Activated CD4-positive, alpha-beta memory T cell treated with anti-CD3 and anti-CD28 coated beads, Interleukin-2, amount 10 ng/mL, durations not matched to agents 7 days and 5 days (primary cell): ENCODE measurements at regions not wholly inside any gene's neighbourhood (a gene's known extent, or its start where the extent isn't known, plus 50 kb on each side); places are given as distances from the start of the nearest gene placed in this dataset.

ENCODE experiments used
- CTCF ChIA-PET: fragments of 350-600 bp; sonication (Branson Sonifier 250); formaldehyde crosslinking; loops from one replicate; lab custom pipeline; 2021; ENCODE audit warnings: antibody characterized with exemption, inconsistent platforms; lab: Charles Lee
- POLR2A ChIA-PET: fragments of 350-600 bp; sonication (Branson Sonifier 250); formaldehyde crosslinking; loops from one replicate; lab custom pipeline; 2021; ENCODE audit warnings: antibody characterized with exemption; lab: Charles Lee
- DNase-seq: peaks from one replicate; pipeline ENCODE4 v3.0.0-alpha.2; 2020
- H3K27ac Mint-ChIP-seq: one replicate; pipeline ENCODE4 v1.8.0; 2021; ENCODE audit warnings: mild to moderate bottlenecking, mixed read lengths
- H3K27me3 Mint-ChIP-seq: one replicate; pipeline ENCODE4 v1.8.0; 2021; ENCODE audit warnings: mixed read lengths
- H3K36me3 Mint-ChIP-seq: one replicate; pipeline ENCODE4 v1.8.0; 2021; ENCODE audit warnings: low read depth, mixed read lengths
- H3K4me1 Mint-ChIP-seq: one replicate; pipeline ENCODE4 v1.8.0; 2021; ENCODE audit warnings: mixed read lengths
- H3K4me3 Mint-ChIP-seq: one replicate; pipeline ENCODE4 v1.8.0; 2021; ENCODE audit warnings: mild to moderate bottlenecking, mixed read lengths
- H3K9me3 Mint-ChIP-seq: one replicate; pipeline ENCODE4 v1.8.0; 2021; ENCODE audit warnings: mixed read lengths

DNA sequence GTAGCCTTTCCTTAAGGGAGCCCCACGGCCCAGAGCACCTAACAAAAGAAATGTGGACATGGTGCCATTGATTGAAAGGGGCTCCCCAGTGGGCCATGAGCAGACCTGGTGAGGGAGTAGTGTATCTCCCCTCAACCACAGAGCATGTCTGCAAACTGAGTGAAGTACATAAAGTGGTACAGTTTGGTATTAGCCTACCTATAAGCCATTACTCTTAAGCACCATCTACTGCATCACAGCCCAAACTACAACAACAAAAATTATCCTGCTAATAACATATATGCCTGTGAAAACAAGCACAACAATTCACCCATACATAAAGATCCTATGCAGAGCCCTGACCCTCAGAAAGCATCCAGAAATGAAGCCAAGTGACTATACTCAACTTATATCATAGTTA lies 407.8 kb downstream of the PTPRC start:
- peaks cover 20% of the 10 kb centered on the region for H3K4me1 Mint-ChIP-seq
- no peak overlapping the region for H3K27ac Mint-ChIP-seq
- CTCF ChIA-PET, result no interaction called here
- POLR2A ChIA-PET, result no interaction called here
- DNase-seq, result no peak
- peaks cover 2% of the 10 kb centered on the region for H3K27me3 Mint-ChIP-seq
- peaks cover 70% of the 10 kb centered on the region for H3K36me3 Mint-ChIP-seq
- H3K9me3 Mint-ChIP-seq, result peaks cover 56% of the 10 kb centered on the region
- H3K4me3 Mint-ChIP-seq, result no peak overlapping the region

DNA sequence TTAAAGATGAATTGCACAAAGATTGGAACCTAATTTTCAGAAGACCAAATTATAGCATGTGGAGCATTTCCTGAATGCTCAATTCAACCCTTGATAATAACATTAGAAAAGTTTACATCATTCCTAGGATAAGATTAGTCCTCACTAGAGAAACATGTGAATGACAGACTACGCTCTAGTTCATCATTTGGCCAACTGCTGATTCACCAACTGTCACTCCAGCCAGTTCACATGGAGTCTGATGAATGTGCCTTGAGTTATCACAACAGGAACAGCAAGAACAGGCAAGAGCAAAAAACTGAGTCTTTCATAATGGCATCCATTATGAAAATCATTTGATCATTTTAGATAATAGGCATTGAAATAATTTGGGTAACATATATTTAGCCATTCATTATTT lies 415.9 kb downstream of the PTPRC start:
- DNase-seq, result no peak
- CTCF ChIA-PET, result no interaction called here
- POLR2A ChIA-PET, result no interaction called here

GRCh38 chr1:199057322-199057721 lies 418.5 kb downstream of the PTPRC start:
- ChIA-PET CTCF (no interaction called here), POLR2A (no interaction called here)
- Mint-ChIP-seq H3K36me3 (peaks cover 6% of the 10 kb centered on the region), H3K4me1 (no peaks in the 10 kb centered on the region), H3K9me3 (peaks cover 4% of the 10 kb centered on the region), H3K27ac (no peak overlapping the region), H3K4me3 (no peak overlapping the region), H3K27me3 (no peaks in the 10 kb centered on the region)
- DNase-seq, result no peak

More for the DNA sequence above, 415.9 kb downstream of the PTPRC start:
- Mint-ChIP-seq H3K27ac (no peak overlapping the region), H3K36me3 (peaks cover 16% of the 10 kb centered on the region), H3K4me3 (no peak overlapping the region), H3K27me3 (no peaks in the 10 kb centered on the region), H3K4me1 (no peaks in the 10 kb centered on the region), H3K9me3 (peaks cover 17% of the 10 kb centered on the region)

DNA sequence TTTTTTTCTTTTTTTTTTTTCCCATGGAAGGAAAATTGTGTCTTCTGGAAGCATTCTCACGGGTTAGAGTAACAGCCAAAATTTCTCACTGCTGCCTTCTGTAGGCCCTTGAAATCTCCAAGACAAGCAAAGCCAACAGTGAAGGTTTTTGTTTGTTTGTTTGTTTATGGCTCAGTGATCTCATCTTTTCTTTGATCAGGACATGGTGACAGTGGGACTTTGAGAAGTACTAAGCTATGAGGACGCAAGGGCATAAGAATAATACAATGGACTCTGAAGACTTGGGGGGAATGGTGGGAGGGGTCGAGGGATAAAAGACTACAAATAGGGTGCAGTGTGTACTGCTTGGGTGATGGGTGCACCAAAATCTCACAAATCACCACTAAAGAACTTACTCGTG lies 419.4 kb downstream of the PTPRC start:
- peaks cover 4% of the 10 kb centered on the region for H3K4me1 Mint-ChIP-seq
- H3K9me3 Mint-ChIP-seq, result peaks cover 4% of the 10 kb centered on the region
- POLR2A ChIA-PET, result no interaction called here
- no peak overlapping the region for H3K27ac Mint-ChIP-seq
- H3K27me3 Mint-ChIP-seq, result peaks cover 2% of the 10 kb centered on the region
- H3K4me3 Mint-ChIP-seq, result no peak overlapping the region
- no peak for DNase-seq
- peaks cover 9% of the 10 kb centered on the region for H3K36me3 Mint-ChIP-seq
- CTCF ChIA-PET, result no interaction called here

DNA sequence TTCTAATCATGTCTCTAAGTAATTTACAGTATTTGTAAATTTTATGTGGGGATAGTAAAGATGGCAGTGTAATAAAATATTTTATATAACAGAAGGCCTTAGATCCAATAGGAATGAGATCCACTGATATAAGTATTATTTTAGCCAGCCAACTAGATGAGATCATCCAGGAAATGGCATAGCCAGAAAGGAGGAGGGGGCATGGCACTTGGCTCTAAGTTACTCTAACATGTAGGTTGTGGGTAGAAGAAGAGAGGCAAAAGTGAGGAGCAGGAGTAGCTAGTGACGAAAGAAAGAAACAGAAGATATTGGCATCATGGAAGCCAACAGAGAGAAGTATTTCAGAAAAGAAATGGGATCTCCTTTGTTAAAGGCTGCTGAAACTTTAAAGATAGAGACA lies 426.1 kb downstream of the PTPRC start:
- H3K4me3 Mint-ChIP-seq, result no peak overlapping the region
- DNase-seq, result no peak
- H3K27ac Mint-ChIP-seq, result no peak overlapping the region
- no peaks in the 10 kb centered on the region for H3K9me3 Mint-ChIP-seq
- ChIA-PET CTCF (interaction anchor here (1.6 kb wide), 1 partner anchor 48 kb away, joined by 5 read pairs; no protein-coding TSS in a partner anchor), POLR2A (no interaction called here)
- peaks cover 9% of the 10 kb centered on the region for H3K36me3 Mint-ChIP-seq
- H3K4me1 Mint-ChIP-seq, result peaks cover 19% of the 10 kb centered on the region
- H3K27me3 Mint-ChIP-seq, result peaks cover 2% of the 10 kb centered on the region

GRCh38 chr1:199067483-199067882 lies 428.6 kb downstream of the PTPRC start:
- Mint-ChIP-seq H3K36me3 (peaks cover 3% of the 10 kb centered on the region), H3K9me3 (no peaks in the 10 kb centered on the region), H3K27me3 (peaks cover 5% of the 10 kb centered on the region), H3K4me1 (peaks cover 19% of the 10 kb centered on the region), H3K4me3 (no peak overlapping the region), H3K27ac (no peak overlapping the region)
- no peak for DNase-seq
- CTCF ChIA-PET, result interaction anchor here (2.0 kb wide), 1 partner anchor 46 kb away, joined by 5 read pairs; no protein-coding TSS in a partner anchor
- POLR2A ChIA-PET, result no interaction called here

- H3K4me3 Mint-ChIP-seq, result no peak overlapping the region
- ChIA-PET CTCF (interaction anchor here (1.7 kb wide), 1 partner anchor 43 kb away, joined by 6 read pairs; no protein-coding TSS in a partner anchor), POLR2A (no interaction called here)
- H3K36me3 Mint-ChIP-seq, result peaks cover 4% of the 10 kb centered on the region
- H3K27ac Mint-ChIP-seq, result no peak overlapping the region
- H3K9me3 Mint-ChIP-seq, result no peaks in the 10 kb centered on the region
- H3K4me1 Mint-ChIP-seq, result peaks cover 17% of the 10 kb centered on the region
- no peak for DNase-seq
- peaks cover 3% of the 10 kb centered on the region for H3K27me3 Mint-ChIP-seq
These were observed 432.2 kb downstream of the PTPRC start for GRCh38 chr1:199071080-199071479.

DNA sequence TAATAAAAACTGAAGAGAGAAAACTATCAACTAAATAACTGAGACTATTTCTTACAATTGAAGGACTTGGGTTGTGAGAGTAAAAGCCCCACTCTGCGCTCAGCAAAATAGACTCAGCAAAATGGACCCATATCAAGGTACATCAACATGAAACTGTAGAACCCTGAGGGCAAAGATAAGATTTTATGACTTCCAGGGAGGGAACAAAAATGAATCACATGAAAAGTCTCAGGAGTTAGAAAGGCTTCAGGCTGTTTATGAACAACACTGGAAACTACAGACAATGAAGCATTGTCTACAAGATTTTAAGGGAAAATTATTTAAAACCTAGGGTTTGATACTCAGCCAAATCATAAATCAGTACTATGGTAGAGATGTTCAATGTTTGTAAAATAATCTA lies 434.3 kb downstream of the PTPRC start:
- H3K36me3 Mint-ChIP-seq, result peaks cover 4% of the 10 kb centered on the region
- H3K9me3 Mint-ChIP-seq, result no peaks in the 10 kb centered on the region
- H3K27me3 Mint-ChIP-seq, result peaks cover 3% of the 10 kb centered on the region
- DNase-seq, result no peak
- no peak overlapping the region for H3K27ac Mint-ChIP-seq
- H3K4me1 Mint-ChIP-seq, result peaks cover 5% of the 10 kb centered on the region
- CTCF ChIA-PET, result no interaction called here
- POLR2A ChIA-PET, result no interaction called here
- no peak overlapping the region for H3K4me3 Mint-ChIP-seq

DNA sequence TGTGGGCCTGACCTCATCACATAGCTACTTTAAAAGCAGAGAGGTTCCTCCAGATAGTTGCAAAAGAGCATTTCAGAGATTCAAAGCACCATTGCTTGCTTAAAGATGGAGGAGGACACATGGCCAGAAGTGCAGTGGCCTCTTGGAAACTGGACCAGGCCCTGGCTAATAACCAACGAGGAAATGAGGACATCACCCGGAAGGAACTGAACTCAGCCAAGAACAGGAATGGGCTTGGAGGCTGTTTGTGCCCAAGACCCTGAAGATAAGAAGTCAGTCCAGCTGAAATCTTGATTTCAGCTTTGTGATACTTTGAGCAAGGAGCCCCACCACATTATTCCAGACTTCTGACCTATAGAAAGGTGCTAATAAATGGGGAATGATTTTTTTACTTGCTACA lies 437.0 kb downstream of the PTPRC start:
- ChIA-PET CTCF (no interaction called here), POLR2A (interaction anchor here (1.1 kb wide), 1 partner anchor 12 kb away, joined by 3 read pairs; no protein-coding TSS in a partner anchor)
- no peaks in the 10 kb centered on the region for H3K9me3 Mint-ChIP-seq
- no peak overlapping the region for H3K4me3 Mint-ChIP-seq
- peaks cover 4% of the 10 kb centered on the region for H3K36me3 Mint-ChIP-seq
- H3K27me3 Mint-ChIP-seq, result peaks cover 9% of the 10 kb centered on the region
- DNase-seq, result no peak
- H3K27ac Mint-ChIP-seq, result no peak overlapping the region
- H3K4me1 Mint-ChIP-seq, result peaks cover 5% of the 10 kb centered on the region

DNA sequence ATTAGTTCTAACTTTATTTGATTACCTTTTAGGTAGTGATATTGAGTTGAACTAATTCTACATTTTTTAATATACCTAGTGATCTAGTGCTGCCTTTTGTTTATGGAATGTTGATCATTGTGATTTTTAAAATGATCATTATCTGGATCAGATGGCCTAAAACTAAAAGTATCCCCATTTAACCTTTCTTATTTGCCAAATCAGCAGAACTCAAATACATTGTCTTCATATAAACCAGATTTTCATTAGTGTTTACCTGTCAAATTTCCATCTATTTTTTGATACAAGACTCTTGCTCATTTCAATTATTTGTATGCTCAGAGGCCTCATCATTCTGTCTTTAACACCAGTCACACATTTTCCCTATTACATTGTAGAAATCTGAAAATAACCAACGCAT lies 441.2 kb downstream of the PTPRC start:
- POLR2A ChIA-PET, result no interaction called here

GRCh38 chr1:199081739-199082138 lies 442.9 kb downstream of the PTPRC start:
- H3K27me3 Mint-ChIP-seq, result peaks cover 8% of the 10 kb centered on the region
- peaks cover 3% of the 10 kb centered on the region for H3K4me1 Mint-ChIP-seq
- no peak for DNase-seq
- H3K36me3 Mint-ChIP-seq, result peaks cover 10% of the 10 kb centered on the region
- CTCF ChIA-PET, result no interaction called here
- H3K9me3 Mint-ChIP-seq, result peaks cover 9% of the 10 kb centered on the region
- H3K27ac Mint-ChIP-seq, result no peak overlapping the region
- no peak overlapping the region for H3K4me3 Mint-ChIP-seq
- POLR2A ChIA-PET, result no interaction called here

More for the DNA sequence above, 441.2 kb downstream of the PTPRC start:
- Mint-ChIP-seq H3K4me3 (no peak overlapping the region), H3K27ac (no peak overlapping the region), H3K27me3 (peaks cover 8% of the 10 kb centered on the region), H3K4me1 (peaks cover 1% of the 10 kb centered on the region), H3K36me3 (peaks cover 3% of the 10 kb centered on the region), H3K9me3 (peaks cover 2% of the 10 kb centered on the region)
- no peak for DNase-seq
- CTCF ChIA-PET, result no interaction called here

GRCh38 chr1:199082778-199083389 lies 444.0 kb downstream of the PTPRC start:
- CTCF ChIA-PET, result interaction anchor here (0.7 to 1.8 kb wide), 2 partner anchors 30 to 138 kb away, joined by 5 read pairs; no protein-coding TSS in a partner anchor
- H3K4me3 Mint-ChIP-seq, result no peak overlapping the region

GRCh38 chr1:199083680-199084079 lies 444.8 kb downstream of the PTPRC start:
- ChIA-PET CTCF (interaction anchor here (1.8 kb wide), 1 partner anchor 29 kb away, joined by 5 read pairs; no protein-coding TSS in a partner anchor), POLR2A (no interaction called here)
- Mint-ChIP-seq H3K27me3 (peaks cover 6% of the 10 kb centered on the region), H3K9me3 (peaks cover 15% of the 10 kb centered on the region), H3K27ac (no peak overlapping the region), H3K4me1 (peaks cover 18% of the 10 kb centered on the region), H3K36me3 (peaks cover 20% of the 10 kb centered on the region), H3K4me3 (no peak overlapping the region)
- no peak for DNase-seq

More at GRCh38 chr1:199082778-199083389, 444.0 kb downstream of the PTPRC start:
- Mint-ChIP-seq H3K27ac (no peak overlapping the region), H3K36me3 (peaks cover 17% of the 10 kb centered on the region), H3K4me1 (peaks cover 10% of the 10 kb centered on the region), H3K27me3 (peaks cover 8% of the 10 kb centered on the region), H3K9me3 (peaks cover 15% of the 10 kb centered on the region)
- POLR2A ChIA-PET, result no interaction called here
- no peak for DNase-seq

DNA sequence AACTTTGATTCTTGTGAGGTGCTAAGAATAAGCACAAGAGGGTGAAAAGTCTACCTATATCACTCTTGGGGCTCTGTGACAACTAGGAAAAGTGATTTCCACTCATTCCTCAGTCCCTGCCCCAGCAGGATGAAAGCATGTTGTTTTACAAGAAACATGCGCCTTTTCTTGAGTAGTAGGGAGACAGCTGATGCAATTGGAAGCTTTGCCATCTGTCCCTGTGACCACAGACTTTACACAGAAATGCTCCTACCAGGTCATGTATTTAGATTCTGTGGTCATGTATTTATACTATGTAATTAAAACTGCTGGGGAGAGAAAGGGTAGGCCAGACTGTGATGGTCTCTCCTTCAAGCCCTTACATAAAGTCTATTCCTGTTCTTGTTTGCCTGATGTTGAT lies 445.5 kb downstream of the PTPRC start:
- POLR2A ChIA-PET, result no interaction called here
- H3K4me1 Mint-ChIP-seq, result peaks cover 25% of the 10 kb centered on the region
- CTCF ChIA-PET, result interaction anchor here (1.8 kb wide), 1 partner anchor 29 kb away, joined by 5 read pairs; no protein-coding TSS in a partner anchor

More for the DNA sequence above, 445.5 kb downstream of the PTPRC start:
- Mint-ChIP-seq H3K27ac (no peak overlapping the region), H3K4me3 (no peak overlapping the region), H3K36me3 (peaks cover 25% of the 10 kb centered on the region), H3K9me3 (peaks cover 15% of the 10 kb centered on the region), H3K27me3 (peaks cover 5% of the 10 kb centered on the region)
- DNase-seq, result no peak
